Activated T-cell treated with anti-CD3 and anti-CD28 coated beads for 24 hours (primary cell): ENCODE measurements at regions not wholly inside any gene's neighbourhood (a gene's known extent, or its start where the extent isn't known, plus 50 kb on each side); places are given as distances from the start of the nearest gene placed in this dataset.

Experiments
- DNase-seq: peaks from one replicate; pipeline ENCODE4 v3.0.0-alpha.2; 2020; ENCODE audit warnings: low read depth

DNA sequence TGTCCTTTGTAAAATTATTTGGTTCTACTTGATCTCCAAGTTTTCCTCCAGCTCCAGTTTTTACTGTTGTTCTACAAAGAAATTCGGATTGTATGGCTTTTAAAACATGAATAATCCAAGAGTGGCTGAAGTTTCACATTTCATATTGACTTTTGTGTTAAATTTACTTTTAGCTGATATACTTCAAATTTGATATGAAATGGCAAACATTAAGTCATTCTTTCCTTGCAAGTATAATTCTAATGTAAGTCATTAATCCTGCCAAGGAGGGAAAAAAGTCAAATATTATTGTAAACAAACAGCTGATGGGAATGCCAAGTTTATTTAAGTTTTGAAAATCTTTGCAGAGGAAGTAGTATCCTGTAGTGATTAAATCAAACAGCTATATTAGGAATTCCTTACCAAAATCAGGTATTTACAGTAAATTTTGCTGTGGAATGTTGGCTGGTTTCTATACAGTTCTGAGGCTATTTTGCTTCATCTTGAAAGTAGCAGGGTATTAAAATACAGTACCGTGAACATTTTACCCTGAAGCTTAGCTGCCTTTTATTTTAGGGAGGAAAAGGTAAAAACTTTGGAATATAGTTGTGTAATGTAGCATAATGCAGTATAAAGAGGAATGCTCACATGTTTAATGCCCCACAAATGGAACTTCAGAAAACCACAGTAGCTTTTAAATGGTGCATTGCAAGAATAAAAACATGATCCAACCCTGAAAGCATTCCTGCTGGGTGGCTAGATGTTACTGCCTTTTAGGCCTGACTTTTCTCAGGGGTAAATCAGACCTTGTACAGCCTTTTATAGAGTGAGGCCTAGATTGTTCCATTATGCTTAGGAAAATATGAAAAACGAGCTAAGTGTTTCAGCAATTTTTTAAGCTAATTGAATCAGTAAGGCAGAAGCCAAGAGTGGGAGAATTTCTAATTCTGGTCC is 62.7 kb upstream of the NT5C1B start:
- DNase-seq = no peak

- no peak for DNase-seq
Observed at GRCh38 chr2:18650221-18650620, 60.9 kb upstream of the NT5C1B start.

- no peak for DNase-seq
Observed at GRCh38 chr2:18649502-18650135, 60.2 kb upstream of the NT5C1B start.

GRCh38 chr2:18648161-18648560 is 58.8 kb upstream of the NT5C1B start:
- no peak for DNase-seq

GRCh38 chr2:18647731-18648130 is 58.4 kb upstream of the NT5C1B start:
- no peak for DNase-seq

DNA sequence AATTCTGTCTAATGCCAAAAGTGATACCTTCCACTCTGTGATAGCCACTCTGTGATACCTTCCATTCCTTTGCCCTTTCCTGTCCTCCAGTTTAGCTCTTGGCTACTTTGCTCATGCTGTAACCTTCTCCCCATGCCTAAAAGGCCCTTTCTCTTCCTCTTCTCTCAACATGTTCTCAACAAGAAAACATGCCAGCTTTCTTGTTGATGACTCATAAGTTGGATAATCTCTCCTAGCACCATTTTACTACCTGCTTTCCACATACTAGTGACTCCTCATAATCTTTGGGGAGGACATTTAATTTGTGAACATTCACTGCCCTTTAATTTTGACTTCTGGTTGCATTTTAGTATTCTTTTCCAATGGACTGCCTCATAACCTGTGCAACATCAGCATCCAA is 55.9 kb upstream of the NT5C1B start:
- DNase-seq = no peak

GRCh38 chr2:18644115-18644462 is 54.7 kb upstream of the NT5C1B start:
- DNase-seq = no peak

DNA sequence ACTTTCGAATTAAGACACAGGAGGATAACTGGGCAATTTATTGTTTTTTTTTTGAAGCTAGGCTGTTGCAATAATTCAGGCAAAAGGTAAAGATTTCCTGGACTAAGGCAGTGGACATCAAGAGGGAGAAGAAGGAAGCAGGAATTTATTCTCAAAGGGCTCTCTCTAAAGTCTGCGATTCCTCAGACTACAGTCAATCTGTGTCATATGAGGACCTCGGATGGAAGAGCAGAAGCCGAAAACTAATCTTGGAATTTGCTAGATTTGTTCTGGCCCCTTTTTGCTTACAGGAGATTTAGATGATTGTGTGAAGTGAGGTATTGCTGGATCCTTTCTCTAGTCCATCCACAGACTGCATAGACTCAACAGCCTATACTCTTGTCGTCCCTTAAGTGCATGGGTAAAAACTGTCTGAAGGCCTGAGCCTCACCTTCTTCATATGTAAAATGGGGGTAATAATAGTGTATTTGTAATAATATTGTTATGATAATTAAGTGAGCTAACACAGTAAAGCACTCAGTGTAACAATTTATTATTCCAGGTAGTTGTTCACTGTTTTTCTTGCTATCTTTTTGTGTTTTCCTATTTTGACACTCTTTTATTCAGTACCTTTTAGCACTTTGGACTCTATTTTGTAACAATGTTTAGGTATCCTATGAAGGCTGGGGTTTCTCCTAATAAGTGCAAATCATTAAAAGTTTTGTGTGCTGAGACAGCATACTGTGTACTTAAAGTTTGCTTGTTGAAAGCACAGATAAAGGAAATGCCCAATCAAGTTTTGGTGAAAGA is 54.2 kb upstream of the NT5C1B start:
- DNase-seq = no peak

GRCh38 chr2:18641823-18642222 is 52.5 kb upstream of the NT5C1B start:
- no peak for DNase-seq

DNA sequence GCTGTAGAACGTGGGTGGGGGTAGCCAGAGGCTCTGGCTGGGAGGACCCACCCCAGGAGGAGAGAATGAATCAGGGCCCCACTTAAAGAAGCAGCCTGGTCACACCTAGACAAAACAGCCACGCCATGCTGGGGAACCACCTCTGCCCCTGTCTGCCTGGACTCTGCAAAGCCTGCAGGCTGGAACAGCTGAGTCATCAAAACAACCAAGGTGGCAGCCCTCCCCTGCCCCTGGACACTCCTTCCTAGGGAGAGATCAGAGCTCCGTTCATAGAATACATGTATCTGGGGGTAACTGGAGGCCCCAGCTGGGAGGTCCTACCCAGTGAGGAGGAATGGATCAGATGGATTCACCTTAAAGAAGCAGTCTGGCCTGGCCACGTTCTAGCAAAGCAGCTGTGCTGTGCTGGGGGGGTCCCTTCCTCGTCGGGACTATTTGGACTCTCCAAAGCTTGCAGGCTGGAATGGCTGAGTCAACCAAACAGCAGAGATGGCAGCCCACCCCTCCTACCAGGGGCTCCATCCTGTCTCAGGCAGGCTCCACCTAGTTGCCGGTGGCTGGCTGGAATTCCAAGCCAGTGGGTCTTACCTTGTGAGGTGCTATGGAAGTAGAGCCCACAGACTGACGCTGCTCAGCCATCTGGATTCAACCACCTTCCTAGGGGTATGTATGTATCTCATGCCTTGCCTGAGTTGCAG is 50.5 kb upstream of the NT5C1B start:
- DNase-seq = no peak
